ENCODE measurements at regions not wholly inside any gene's neighbourhood (a gene's known extent, or its start where the extent isn't known, plus 50 kb on each side); places are given as distances from the start of the nearest gene placed in this dataset.

DNA sequence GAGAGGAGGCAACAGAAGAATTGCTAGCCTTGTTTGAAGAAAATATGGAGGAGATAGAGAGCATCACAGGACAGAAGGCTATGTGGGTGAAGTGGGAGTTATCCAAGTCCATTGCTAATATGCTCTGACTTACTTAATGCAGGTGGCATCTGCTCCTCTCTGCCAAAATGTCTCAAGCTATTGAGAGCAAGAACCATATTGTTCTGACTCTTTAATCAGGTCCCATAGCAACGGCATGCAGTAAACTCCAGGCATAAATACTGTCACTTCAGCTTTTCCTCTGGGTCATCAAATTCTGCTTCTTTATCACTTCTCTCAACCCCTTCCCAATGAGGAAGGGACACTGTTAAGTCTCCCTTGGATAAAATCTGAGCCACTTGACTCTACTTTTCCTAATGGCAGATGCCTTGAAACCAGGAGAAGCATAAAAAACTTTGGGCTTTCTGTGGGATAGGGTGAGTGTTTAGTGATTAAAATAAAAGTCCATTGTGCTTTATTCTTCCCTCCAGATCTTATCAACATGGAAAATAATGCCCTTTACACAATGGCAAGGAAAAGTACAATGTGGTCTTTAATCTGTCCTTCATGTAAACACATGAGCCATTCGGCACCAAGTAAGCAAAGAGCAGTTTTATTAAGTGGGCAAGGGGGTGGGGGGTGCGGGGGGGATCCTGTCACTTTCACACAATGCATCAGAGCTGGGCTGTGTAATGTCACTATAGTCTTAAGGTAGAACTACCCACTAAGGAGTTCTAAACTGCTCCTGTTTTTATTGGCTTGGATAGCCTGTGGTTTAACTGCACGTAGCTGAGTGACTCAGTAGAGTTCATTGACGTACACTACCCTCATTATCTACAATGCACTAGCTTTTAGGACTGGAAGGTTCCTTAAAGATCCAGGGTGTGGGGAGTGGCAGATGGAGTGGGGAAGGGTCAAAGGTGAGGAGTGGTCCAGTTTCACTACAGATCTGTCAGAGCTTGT lies 71.0 kb upstream of the TARS1 start:
- no peak for DNase-seq (ENCODE audit: low read depth in 2 of 2)

DNA sequence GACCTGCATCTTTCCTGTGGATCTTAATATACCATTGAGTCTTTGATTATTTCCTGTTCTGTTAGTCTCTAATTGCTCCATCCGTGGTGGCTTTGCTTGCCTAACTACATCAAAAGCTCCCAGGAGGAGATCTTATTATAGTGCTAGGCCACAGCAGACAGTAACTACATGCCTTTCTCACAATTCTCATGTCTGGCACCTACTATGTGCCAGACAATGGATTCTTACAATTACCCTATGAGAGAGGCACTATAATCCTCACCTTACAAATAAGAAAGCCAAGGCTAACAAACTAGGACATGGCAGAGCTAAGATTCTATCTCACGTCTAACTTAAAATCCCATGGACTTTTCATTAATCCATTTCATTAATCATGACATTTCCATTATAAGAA lies 70.3 kb upstream of the TARS1 start:
- DNase-seq (ENCODE audit: low read depth in 2 of 2), result no peak

DNA sequence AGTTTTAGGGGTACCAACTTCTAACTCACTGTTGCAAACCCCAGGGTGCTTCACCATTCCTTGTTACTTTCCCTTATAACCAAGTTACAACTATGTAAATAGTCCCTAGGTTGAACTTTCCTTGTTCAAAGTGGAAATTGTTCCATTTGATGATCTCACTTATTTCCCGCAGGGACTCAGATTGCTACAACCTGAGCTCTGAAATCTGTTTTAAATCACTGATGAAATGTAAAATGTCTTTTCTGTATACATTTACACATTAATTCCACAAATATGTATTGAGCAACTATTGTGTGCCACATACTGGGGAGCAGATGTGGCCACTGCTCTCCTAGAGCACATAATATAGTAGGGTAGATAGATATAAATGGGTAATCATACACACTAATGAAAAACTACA lies 69.1 kb upstream of the TARS1 start:
- DNase-seq (ENCODE audit: low read depth in 2 of 2), result no peak

DNA sequence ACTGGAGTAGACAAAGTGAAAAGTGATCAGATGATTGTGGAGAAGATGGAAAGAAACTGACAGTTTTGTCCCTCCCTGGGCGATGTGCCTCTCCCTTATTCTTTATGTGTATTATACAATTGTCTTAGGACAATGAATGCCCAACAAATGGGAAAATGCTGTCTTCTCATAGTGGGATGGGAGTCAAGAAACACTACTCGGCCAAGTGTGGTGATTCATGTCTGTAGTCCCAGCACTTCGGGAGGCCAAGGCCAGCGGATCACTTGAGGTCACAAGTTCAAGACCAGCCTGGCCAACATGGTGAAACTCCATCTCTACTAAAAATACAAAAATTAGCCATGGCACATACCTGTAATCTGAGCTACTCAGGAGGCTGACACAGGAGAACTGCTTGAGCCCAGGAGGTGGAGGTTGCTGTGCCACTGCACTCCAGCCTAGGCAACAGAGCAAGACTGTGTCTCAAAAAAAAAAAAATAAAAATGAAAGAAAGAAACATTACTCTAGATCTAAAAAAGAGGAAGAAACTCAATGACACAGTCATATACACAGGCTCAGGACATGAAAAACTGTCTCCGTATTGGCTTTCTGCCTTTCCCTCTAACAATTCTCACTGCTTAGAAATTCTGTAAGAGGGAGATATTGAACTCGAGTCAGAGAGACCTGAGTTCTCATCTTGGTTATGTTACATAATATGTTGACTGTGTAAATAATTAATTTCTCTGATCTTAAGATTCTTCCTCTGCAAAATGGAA lies 67.9 kb upstream of the TARS1 start:
- no peak for DNase-seq (ENCODE audit: low read depth in 2 of 2)

DNA sequence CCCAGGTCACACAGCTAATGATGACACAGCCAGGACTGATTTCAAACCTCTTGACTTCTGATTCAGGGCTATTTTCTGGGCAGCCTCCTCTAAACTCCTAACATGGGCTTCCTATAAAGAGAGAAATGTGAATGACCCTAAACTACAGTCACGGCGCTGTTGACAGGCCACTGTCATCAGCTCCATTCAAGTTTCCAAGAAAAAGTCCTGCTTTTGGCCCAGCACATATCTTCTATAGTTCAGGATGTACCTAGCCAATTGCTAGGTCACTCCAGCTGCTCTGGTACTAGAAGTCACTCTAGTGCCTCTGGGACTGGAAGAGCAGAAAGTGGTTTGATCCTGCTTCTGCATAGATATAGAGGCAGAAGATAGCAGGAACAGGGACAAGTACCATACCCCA lies 64.9 kb upstream of the TARS1 start:
- DNase-seq (ENCODE audit: low read depth in 2 of 2), result no peak

DNA sequence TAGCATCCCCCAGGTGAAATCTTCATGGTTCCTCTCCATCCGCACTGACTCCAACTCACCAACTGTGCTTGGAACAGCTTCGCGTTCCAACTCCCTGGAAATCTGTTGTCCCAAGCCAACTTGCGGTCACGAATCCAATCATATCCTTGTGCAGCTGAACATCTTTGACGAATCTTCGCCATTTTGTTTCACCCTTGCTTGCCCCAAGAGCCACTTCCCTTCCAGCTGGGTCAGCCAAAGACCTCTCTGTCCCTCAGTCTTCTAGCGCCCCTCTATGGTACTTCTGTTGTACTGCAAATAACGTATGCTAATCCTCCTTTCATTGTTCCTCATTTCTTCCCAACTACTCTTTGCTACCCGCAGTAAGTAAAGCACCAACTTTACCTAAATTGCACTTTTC lies 61.0 kb upstream of the TARS1 start:
- no peak for DNase-seq (ENCODE audit: low read depth in 2 of 2)

DNA sequence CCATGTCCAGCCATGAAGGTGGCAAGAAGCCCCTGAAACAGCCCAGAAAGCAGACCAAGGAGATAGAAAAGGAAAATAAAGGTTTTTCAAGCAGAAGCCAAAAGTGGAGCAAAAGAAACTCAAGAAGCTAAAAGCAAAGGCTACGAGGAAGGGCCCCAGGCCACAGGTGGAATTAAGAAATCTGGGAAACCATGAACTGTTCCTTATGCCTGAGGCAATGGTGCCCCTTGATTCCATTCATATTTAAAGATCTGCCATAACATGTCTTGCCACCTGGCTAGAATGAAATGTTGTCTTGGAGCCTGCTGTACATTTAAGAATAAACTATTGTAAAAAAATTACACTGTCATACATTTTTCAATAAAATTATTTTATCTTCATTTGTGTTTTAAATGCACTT lies 59.5 kb upstream of the TARS1 start:
- no peak for DNase-seq (ENCODE audit: low read depth in 2 of 2)

All from stimulated activated CD4-positive, alpha-beta T cell treated with anti-CD3 and anti-CD28 coated beads, Interleukin-4, amount 100 ng/mL, for 48 hours (primary cell).